NAMALWA (cell line): ENCODE measurements at regions not wholly inside any gene's neighbourhood (a gene's known extent, or its start where the extent isn't known, plus 50 kb on each side); places are given as distances from the start of the nearest gene placed in this dataset.

ENCODE experiments used
- DNase-seq: peaks from one replicate; pipeline ENCODE4 v3.0.0-alpha.2; 2015; ENCODE audit warnings: low spot score

DNA sequence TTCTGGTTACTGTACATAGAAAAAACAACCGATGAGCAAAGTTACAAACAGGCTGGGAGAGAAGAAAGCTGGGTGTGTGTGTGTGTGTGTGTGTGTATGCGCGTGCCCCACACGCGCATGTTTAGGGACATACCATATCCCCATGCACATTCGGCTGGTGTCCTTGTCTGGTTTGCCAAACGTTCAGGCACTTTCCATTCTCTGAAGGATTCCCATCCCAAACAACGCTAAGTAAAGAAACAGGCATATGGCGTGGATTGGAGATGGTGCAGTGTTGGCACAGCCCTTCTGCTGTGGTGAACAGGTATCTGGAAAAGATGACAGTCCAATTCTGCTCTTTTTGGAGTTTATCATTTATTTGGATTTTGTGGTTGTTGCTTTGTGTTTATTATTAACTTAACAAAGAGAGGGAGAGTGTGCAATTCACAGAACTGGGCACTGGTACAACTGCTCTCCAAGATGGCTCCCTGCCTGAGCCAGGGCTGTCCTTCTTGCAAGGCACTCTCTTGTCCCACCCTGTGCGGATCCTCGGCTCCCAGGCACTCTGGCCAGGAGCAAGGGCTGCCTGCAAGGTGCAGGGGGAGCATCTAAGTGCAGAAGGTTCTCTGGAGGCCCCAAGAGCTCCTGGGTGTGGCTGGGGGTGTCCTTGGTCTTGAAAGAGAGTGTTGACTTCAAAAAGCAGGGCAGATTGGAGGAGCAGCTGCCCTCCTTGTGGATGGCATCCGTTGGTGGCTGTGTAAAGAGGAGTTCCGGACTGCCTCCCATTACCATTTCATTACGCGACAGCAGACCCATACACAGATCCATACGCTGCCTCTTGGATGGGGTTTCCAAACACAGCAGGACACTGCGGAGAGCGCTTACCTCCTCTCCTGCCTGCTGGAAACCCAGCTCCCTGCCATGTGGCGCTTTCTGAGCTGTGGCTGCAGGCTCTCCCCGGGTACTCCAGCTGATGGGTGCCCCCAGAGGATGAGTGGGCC is 263.1 kb downstream of the ZNF536 start:
- DNase-seq: no peak

DNA sequence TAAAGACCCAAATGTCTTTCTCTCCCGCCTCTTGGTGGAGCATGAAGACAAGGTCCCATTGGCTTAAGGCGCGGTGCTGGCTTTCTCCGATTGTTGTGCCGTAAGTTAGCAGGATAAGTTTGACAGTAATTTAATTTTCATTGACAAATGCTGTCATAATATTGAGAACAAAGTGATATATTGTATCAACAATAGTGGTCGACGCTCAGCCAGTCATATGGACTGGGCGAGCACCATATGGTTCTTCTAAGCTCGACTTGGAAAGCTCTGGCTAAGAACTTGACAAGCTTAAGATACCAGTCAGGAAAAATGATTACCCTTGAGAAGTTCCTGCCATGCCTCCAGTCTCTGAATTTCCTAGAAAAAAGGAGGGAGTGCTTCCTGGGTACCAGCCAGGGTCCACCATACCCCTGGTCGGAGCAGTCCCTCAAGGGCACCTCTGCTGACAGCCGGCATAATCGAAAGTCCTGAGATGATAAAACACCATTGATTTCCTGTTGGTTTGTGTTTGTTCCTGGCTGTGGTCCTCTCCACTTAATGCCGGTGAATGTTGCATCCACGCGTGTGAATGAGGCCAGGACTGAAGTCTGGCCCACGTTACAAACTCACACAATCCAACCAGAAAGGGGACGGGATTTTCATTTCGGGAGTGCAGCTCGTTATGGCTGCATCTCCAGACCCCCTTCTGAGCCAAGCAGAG is 262.1 kb downstream of the ZNF536 start:
- DNase-seq: no peak

DNA sequence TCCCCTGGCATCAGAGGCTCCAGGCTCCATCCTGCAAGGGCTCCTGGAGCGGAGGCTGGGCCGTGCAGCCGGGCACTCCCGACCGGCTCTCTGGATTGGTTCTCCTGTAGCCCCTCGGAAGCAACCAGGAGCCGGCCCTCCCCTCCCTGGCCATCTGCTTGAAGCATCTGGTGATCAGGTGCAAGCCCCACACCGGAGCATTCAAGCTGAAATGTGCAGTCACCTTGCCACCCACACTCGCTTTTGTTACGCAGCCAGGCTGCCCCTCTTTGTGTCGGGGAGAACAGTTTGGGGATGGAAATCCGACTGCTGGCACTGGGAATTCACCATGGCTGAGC is 258.8 kb downstream of the ZNF536 start:
- DNase-seq: no peak

DNA sequence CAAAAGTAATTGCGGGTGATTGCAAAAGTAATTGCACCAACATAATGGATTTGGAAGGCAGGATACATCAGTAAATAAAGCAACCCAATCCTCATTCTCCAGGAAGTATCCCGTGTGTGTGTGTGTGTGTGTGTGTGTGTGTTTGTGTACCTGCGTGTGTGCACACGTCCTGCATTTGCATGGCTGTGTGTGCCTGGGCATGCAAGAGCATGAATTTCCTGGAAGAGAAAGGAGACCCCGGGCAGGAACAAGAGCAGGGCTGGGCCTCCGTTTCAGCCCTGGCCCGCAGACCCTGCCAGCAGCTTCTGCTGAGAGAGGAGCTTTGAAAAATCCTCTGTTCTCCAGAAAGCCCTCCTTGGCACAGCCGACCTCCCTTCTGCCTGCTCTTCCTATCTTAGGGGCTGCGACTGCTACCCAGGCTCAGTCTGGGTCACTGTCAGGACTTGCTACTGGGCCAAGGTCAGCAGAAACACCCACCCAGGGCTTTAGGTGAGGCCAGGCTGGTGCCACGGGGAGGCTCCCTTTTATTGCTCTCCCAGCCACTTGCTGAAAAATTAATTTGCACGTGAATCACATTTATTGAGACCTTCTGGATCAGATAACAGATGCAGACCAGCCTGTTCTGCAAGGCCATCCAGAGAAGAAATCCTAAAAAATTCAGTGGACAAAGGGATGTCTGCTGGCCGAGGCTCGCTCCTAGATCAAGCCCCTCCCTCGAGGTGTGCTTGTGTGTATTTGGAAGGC is 258.3 kb downstream of the ZNF536 start:
- DNase-seq: no peak

DNA sequence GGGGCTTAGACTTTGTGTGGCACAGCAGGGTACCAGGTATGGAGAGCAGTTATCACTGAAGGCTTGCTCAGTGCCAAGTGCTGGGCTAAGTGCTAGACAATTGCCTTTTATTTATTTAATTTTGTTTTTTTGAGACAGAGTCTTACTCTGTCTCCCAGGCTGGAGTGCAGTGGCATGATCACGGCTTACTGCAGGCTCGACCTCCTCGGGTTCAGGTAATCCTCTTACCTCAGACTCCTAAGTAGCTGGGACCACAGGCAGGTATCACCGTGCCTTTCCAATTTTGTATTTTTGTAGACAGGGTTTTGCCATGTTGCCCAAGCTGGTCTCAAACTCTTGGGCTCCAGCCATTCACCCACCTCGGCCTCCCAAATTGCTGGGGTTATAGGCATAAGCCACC is 256.9 kb downstream of the ZNF536 start:
- DNase-seq: no peak

DNA sequence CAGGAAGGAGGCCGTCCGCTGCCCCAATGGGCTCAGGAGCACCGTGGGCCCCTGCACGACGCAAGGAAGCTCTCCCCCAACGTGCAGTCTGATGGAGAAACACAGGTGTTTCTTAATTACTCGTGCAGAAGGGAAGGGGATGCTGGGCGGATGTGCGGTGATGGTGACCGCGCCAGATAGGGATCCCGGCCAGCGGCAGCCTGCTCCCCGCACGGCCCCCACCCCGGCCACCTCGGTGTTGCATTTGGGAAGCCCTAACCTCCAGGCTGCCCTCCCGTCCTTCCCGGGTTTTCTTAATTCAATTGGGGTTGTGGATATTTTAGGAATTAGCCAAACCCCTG is 254.4 kb downstream of the ZNF536 start:
- no peak for DNase-seq

DNA sequence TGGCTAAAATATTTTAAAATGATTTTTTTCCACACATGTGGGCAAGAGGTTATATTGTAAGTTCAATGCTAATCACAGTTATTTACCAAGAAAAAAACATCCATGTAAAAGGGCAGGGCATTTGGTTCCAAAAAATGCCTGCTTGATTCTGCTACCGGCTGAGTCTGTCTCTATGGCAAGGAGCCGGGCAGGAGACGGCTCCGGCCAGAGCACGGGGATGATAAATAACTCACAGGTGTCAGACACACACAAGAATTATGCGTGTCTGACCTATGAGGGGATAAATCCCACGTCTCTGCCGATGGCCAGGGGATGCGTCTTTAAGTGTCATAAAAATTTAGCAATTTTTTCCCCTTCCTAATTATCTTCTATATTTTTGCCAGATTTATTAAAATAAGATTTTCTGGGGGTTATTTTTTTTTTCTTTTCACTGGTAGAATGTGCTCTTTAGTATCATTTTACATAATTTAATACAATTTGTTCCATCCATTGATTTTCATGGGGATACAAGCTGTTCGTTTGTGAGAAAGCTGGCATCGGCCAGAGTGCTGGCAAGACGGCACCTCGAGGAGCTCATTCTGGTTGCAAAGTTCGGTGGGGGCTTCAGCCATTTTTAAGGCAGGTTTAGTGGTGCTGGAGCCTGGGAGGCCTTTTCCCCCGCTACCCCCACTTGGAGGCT is 253.9 kb downstream of the ZNF536 start:
- no peak for DNase-seq

DNA sequence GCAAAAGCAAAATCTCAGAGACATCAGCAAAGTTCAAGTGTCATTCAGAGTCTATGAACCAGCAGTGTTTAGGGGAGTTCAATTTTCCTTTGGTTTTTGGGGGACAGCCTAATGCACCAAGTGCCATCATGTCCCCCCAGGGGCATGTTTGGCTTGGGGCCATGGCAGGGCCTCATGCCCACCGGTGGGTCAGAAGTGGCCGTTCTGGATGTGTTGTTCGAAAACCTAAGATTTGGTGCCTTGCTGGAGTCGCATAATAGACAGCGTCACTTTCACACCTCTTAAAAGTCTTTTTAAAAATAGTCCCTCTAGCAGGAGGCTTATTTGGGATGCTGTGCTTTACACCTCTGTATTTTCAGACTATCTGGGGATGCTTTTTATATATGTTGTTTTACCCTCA is 250.1 kb downstream of the ZNF536 start:
- no peak for DNase-seq

DNA sequence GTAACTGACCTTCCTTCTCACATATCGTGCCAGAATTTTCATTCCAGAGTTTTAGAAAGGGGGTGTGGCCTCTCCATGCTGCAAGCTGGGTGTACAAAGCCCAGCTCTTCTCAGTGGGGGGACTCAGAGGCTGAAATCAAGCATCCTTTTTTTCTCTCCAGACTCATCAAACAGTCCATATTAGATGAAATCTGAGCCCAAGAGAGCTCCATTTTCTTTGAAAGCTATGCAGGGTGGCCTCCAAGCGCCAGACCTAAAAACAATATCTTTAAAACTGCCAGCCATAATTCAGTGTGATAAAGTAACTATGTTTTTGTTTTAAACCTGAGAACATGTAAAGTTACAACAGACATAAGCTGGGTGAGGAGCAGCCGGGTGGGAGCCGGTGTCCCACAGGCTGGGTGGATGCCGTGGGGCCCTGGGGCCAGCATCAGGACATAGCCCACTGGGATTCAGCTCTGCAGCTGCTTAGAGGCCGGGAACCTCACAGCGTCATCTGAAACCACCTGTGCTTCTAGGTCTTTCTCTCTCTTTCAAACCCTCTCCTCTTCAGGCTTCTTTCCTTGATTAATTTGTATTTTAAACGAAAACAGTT is 249.2 kb downstream of the ZNF536 start:
- no peak for DNase-seq

DNA sequence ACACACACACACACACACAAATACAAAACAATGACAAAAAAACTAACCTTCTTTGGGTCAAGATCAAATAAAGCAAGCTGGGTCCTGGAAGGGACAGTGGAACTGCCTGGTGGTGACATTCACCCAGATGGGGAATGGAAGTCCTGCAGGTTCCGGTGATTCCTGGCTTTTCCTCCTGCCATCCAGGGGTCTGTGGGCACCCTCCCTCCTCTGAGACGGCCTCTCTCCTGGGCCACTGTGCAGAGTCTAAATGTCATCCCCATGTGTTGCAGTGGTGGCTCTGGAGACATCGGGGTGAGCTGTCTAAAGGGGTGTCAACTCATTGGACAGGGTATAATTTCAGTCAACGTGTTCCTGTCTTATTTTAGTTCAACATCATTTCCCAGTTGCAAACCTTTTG is 248.2 kb downstream of the ZNF536 start:
- no peak for DNase-seq

DNA sequence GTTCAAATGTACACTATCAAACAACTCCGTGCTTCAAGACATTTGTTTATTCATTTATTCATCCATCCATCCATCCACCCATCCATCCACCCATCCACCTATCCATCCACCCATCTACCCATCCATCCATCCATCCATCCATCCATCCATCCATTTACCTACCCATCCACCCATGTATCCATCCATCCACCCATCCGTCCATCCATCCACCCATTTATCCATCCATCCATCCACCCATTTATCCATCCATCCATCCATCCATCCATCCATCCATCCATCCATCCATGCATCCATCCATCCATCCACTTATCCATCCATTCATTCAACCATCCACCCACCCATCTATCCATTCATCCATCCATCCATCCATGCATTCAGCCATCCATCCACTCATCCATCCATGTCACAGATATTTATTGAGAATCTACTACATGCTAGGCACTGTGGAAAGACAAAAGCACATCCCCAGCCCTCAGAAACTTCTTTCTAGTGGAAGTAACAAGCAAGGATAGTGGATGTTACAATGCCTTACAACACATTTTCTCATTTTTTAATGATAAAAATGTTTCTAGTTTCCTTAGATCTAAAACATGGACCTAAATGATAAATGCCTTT is 237.6 kb downstream of the ZNF536 start:
- no peak for DNase-seq

DNA sequence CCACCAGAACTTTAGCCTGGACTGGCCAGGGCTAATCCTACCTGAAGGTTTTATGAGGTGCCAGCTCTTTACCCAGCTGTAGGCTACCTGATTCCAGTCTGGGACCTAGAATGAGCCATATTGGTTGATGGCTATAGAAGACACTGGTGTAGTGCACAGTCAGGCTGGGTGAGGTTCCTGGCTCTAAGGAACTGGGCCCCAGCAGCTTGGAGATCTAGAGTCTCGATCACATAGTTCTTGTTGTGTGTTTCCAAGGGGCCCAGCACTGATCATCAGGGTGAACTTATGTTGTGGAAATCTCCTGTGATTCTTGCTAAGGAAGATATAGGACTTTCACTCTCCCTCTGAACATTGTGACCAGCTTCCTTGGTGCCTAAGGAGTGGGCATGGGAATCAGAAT is 236.3 kb downstream of the ZNF536 start:
- no peak for DNase-seq
